ENCODE measurements at regions not wholly inside any gene's neighbourhood (a gene's known extent, or its start where the extent isn't known, plus 50 kb on each side); places are given as distances from the start of the nearest gene placed in this dataset.

DNA sequence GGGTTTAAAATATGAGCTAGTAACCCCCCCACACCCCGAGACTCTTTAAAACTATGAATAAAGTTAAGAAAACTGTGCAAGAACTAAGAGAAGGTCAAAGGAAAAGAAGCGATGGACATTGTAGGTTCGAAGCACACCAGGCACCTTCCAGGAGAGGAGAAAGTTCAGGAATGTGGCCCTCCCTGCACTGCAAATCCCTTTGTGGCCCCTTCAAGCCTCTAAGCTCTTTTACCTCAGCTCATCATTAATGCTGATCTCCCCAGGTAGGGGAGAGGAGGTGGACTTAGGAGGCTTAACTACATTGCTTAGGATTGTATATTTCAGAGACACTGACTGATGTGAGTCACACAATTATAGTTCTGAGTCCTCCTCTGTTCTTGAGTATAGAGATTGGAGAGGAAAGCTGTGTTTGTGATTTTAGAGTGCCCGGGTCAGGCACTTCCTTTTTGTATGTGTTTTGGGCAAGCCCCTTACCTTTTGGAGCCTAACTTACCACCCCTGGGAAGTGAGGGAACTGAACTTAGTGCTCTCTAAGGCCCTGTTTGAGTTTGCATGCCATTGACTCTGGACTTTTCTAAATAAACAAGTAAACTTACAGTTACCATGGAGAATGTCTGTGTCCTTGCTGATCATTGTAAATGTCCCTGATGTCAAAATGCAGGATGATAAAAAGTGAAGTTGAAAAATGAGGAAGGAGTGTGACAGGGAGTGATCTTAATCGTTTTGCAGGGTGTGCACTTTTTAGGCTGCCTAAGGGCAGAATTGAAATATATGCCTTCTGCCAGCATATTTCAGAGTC lies 140.8 kb upstream of the ZEB2 start:
- no peaks in the 10 kb centered on the region for H3K9me3 ChIP-seq (ENCODE audit: severe bottlenecking)
- H3K27me3 ChIP-seq (ENCODE audit: insufficient read depth, poor library complexity, severe bottlenecking) = no peaks in the 10 kb centered on the region
- TF ChIP-seq, protein P1, sequence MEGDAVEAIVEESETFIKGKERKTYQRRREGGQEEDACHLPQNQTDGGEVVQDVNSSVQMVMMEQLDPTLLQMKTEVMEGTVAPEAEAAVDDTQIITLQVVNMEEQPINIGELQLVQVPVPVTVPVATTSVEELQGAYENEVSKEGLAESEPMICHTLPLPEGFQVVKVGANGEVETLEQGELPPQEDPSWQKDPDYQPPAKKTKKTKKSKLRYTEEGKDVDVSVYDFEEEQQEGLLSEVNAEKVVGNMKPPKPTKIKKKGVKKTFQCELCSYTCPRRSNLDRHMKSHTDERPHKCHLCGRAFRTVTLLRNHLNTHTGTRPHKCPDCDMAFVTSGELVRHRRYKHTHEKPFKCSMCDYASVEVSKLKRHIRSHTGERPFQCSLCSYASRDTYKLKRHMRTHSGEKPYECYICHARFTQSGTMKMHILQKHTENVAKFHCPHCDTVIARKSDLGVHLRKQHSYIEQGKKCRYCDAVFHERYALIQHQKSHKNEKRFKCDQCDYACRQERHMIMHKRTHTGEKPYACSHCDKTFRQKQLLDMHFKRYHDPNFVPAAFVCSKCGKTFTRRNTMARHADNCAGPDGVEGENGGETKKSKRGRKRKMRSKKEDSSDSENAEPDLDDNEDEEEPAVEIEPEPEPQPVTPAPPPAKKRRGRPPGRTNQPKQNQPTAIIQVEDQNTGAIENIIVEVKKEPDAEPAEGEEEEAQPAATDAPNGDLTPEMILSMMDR (IDR thresholded peaks at IDR 0.05; ENCODE audit: poor library complexity, severe bottlenecking) = no peak
- H3K36me3 ChIP-seq (ENCODE audit: low read depth) = no peaks in the 10 kb centered on the region
- peaks cover 22% of the 10 kb centered on the region for H3K4me1 ChIP-seq (ENCODE audit: insufficient read depth, poor library complexity, severe bottlenecking)
- no peak for DNase-seq (ENCODE audit: low spot score)
- H3K4me3 ChIP-seq (ENCODE audit: severe bottlenecking) = no peak overlapping the region
- 0 out of 3 replicates have a peak, but pooled peaks have one; percentile 30 for ATAC-seq (ENCODE audit: low read depth)
- H3K27ac ChIP-seq (ENCODE audit: poor library complexity, severe bottlenecking) = peak overlapping the region; percentile 56

DNA sequence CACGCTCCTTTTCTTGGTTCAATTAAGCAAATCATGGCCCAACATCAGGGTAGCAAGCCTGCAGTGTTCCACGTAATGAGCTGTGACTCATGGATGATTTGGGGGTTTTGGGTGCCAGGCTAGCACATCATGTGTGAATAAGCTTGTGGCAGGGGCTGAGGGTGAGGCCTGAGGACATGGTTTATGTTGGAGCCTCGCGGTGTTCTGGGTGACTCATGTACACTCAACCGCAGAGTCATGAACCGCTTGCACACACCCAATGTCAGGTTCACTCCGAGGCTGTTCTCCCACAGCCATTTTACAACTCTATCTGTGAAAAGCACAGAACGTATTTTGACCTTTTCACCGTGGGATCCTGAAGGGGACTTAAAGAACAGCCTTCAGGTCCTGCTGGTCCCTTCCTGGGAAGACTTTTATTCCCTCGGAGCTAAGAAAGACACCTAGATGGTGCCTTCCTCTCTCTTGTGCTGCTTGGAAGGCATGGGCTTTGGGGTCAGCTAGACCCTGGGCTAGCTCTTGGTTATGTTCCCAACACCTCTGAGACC lies 139.9 kb upstream of the ZEB2 start:
- peak overlapping the region; percentile 56 for H3K27ac ChIP-seq (ENCODE audit: poor library complexity, severe bottlenecking)
- DNase-seq (ENCODE audit: low spot score) (peak; percentile 94), ATAC-seq (ENCODE audit: low read depth) (peak; percentile 100)
- H3K27me3 ChIP-seq (ENCODE audit: insufficient read depth, poor library complexity, severe bottlenecking) = no peaks in the 10 kb centered on the region
- TF ChIP-seq, protein P1 (IDR thresholded peaks at IDR 0.05; ENCODE audit: poor library complexity, severe bottlenecking) = no peak
- H3K36me3 ChIP-seq (ENCODE audit: low read depth) = no peaks in the 10 kb centered on the region
- no peak overlapping the region for H3K4me3 ChIP-seq (ENCODE audit: severe bottlenecking)
- H3K4me1 ChIP-seq (ENCODE audit: insufficient read depth, poor library complexity, severe bottlenecking) = peaks cover 19% of the 10 kb centered on the region
- no peaks in the 10 kb centered on the region for H3K9me3 ChIP-seq (ENCODE audit: severe bottlenecking)

DNA sequence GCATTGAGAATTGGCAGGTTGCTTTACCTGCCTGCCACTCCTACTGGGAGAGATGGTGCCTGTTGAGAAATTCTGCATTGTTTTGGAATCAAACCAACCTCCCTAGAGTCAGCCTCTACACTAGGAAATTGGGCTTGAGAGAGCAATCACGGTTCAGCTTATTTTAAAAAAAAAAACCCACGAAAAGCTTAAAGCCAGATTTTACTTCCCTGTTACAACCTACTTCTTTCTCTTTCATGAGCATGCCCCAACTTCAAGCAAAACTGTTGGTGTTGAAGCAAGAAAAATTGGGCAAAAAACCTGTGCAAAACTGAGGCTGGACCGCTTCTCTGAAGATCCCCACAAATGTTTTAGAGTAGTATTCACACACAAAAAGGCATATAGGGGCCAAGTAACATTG lies 134.6 kb upstream of the ZEB2 start:
- TF ChIP-seq, protein P1 (IDR thresholded peaks at IDR 0.05; ENCODE audit: poor library complexity, severe bottlenecking) = no peak
- Histone ChIP-seq H3K27ac (ENCODE audit: poor library complexity, severe bottlenecking) (no peak overlapping the region), H3K4me3 (ENCODE audit: severe bottlenecking) (no peak overlapping the region), H3K36me3 (ENCODE audit: low read depth) (no peaks in the 10 kb centered on the region), H3K9me3 (ENCODE audit: severe bottlenecking) (no peaks in the 10 kb centered on the region), H3K4me1 (ENCODE audit: insufficient read depth, poor library complexity, severe bottlenecking) (peaks cover 5% of the 10 kb centered on the region), H3K27me3 (ENCODE audit: insufficient read depth, poor library complexity, severe bottlenecking) (no peaks in the 10 kb centered on the region)
- DNase-seq (ENCODE audit: low spot score) (no peak), ATAC-seq (ENCODE audit: low read depth) (no peak)

DNA sequence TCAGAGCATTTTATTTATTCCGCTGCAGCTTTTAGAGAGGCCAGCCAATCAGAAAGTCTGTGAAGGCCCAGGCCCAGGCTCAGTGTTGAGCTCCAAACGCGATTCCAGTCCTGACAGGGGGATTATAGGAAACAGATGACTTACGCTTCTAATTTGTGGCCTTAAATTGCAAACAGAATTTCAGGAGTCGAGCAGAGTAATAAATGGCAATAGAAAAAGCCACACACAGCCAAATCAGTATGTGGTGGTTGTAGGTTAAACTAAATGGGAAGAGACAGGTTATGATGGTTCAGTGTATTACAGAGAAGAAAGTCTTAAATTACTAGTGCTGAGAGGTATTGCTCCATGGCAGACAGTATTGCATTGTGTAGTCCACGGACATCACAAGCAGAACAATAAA lies 131.0 kb upstream of the ZEB2 start:
- DNase-seq (ENCODE audit: low spot score) (no peak), ATAC-seq (ENCODE audit: low read depth) (no peak)
- no peaks in the 10 kb centered on the region for H3K27me3 ChIP-seq (ENCODE audit: insufficient read depth, poor library complexity, severe bottlenecking)
- no peaks in the 10 kb centered on the region for H3K4me1 ChIP-seq (ENCODE audit: insufficient read depth, poor library complexity, severe bottlenecking)
- no peak overlapping the region for H3K27ac ChIP-seq (ENCODE audit: poor library complexity, severe bottlenecking)
- H3K4me3 ChIP-seq (ENCODE audit: severe bottlenecking) = no peak overlapping the region
- H3K36me3 ChIP-seq (ENCODE audit: low read depth) = no peaks in the 10 kb centered on the region
- TF ChIP-seq, protein P1 (IDR thresholded peaks at IDR 0.05; ENCODE audit: poor library complexity, severe bottlenecking) = no peak
- no peaks in the 10 kb centered on the region for H3K9me3 ChIP-seq (ENCODE audit: severe bottlenecking)

Measured in RWPE2 (cell line).